ENCODE measurements at regions not wholly inside any gene's neighbourhood (a gene's known extent, or its start where the extent isn't known, plus 50 kb on each side); places are given as distances from the start of the nearest gene placed in this dataset.

GRCh38 chr1:20405051-20405754, 80.8 kb downstream of the CAMK2N1 start:
- no peak overlapping the region for H3K4me3 ChIP-seq (ENCODE audit: low read length)
- no peak overlapping the region for H3K27ac ChIP-seq (ENCODE audit: low read length)
- no peaks in the 10 kb centered on the region for H3K36me3 ChIP-seq (ENCODE audit: control insufficient read depth, insufficient read depth, low read length)
- DNase-seq = no peak
- H3K27me3 ChIP-seq (ENCODE audit: control insufficient read depth, insufficient read depth, low read length) = peaks cover 53% of the 10 kb centered on the region
- H3K9me3 ChIP-seq (replicated peaks; ENCODE audit: control insufficient read depth, low read depth, low read length) = no peaks in the 10 kb centered on the region
- H3K4me1 ChIP-seq (ENCODE audit: control insufficient read depth, insufficient read depth, low read length) = no peaks in the 10 kb centered on the region
- WGBS (ENCODE audit: insufficient coverage) = 60% methylated on average over 12 of the region's 13 CpGs

Measured in muscle of leg (tissue), 3 donors.